Loucy (cell line): ENCODE measurements at regions not wholly inside any gene's neighbourhood (a gene's known extent, or its start where the extent isn't known, plus 50 kb on each side); places are given as distances from the start of the nearest gene placed in this dataset.

ENCODE experiments used
- CTCF ChIP-seq: fragments of 200-600 bp; sonication (generic); conservative IDR thresholded peaks from 2 replicates; pipeline ENCODE4 v1.5.1; 2014; ENCODE audit warnings: mild to moderate bottlenecking, antibody characterized with exemption, low read length
- EZH2phosphoT487 ChIP-seq: fragments of 200-600 bp; IDR thresholded peaks from 2 replicates; pipeline ENCODE4 v1.6.1; 2018; ENCODE audit warnings: antibody characterized with exemption, mild to moderate bottlenecking, moderate library complexity, borderline replicate concordance

- no peak for TF ChIP-seq CTCF
- TF ChIP-seq EZH2phosphoT487, result no peak
Observed at GRCh38 chr14:85188836-85189235, 341.1 kb upstream of the FLRT2 start.
